DND-41 (cell line): ENCODE measurements at regions not wholly inside any gene's neighbourhood (a gene's known extent, or its start where the extent isn't known, plus 50 kb on each side); places are given as distances from the start of the nearest gene placed in this dataset.

Experiments used
- ATAC-seq: fragments of 200-7000 bp; cut with Tn5 transposase; 3 replicates; pipeline ENCODE4 v1.9.1; 2021; ENCODE audit warnings: low read depth; ENCODE audit not compliant: insufficient read depth
- DNase-seq: peaks from one replicate; pipeline ENCODE4 v3.0.0-alpha.2; 2020
- H2AFZ ChIP-seq: 2 replicates; pipeline ENCODE4 v1.6.0; 2012; ENCODE audit warnings: low read depth, low read length
- H3K27ac ChIP-seq: 2 replicates; pipeline ENCODE4 v1.5.1; 2012; ENCODE audit warnings: low read length, inconsistent platforms
- H3K27me3 ChIP-seq: fragments of 200-600 bp; sonication (generic); 2 replicates; pipeline ENCODE4 v1.6.0; 2012; ENCODE audit warnings: low read length, mild to moderate bottlenecking, inconsistent platforms; ENCODE audit not compliant: insufficient read depth, poor library complexity
- H3K36me3 ChIP-seq: 2 replicates; pipeline ENCODE4 v1.5.1; 2012; ENCODE audit warnings: low read length, inconsistent platforms; ENCODE audit not compliant: insufficient read depth
- H3K4me1 ChIP-seq: 2 replicates; pipeline ENCODE4 v1.5.1; 2012; ENCODE audit warnings: mild to moderate bottlenecking, low read length; ENCODE audit not compliant: insufficient read depth
- H3K4me2 ChIP-seq: 2 replicates; pipeline ENCODE4 v1.6.0; 2012; ENCODE audit warnings: mild to moderate bottlenecking, moderate library complexity, low read length, inconsistent platforms; ENCODE audit not compliant: insufficient read depth
- H3K4me3 ChIP-seq, 2 experiments: fragments of 200-600 bp in 1 of 2; shearing (Covaris generic) in 1 of 2; 2 replicates each; pipeline ENCODE4 v1.5.1; 2012 to 2016; ENCODE audit warnings: inconsistent platforms in 2 of 2, low read length in 2 of 2, mild to moderate bottlenecking in 2 of 2, low read depth in 1 of 2, moderate library complexity in 1 of 2
- H3K79me2 ChIP-seq: 2 replicates; pipeline ENCODE4 v1.6.0; 2012; ENCODE audit warnings: low read length, inconsistent platforms; ENCODE audit not compliant: insufficient read depth
- H3K9ac ChIP-seq: 2 replicates; pipeline ENCODE4 v1.6.0; 2012; ENCODE audit warnings: low read depth, mild to moderate bottlenecking, inconsistent platforms, low read length, moderate library complexity
- H3K9me3 ChIP-seq: 2 replicates; pipeline ENCODE4 v1.5.1; 2012; ENCODE audit warnings: low read length, moderate library complexity, mild to moderate bottlenecking, inconsistent platforms; ENCODE audit not compliant: insufficient read depth, severe bottlenecking
- H4K20me1 ChIP-seq: 2 replicates; pipeline ENCODE4 v1.6.0; 2012; ENCODE audit warnings: low read length; ENCODE audit not compliant: insufficient read depth
- EZH2 ChIP-seq: IDR thresholded peaks from 3 replicates; pipeline ENCODE4 v1.6.1; 2012; ENCODE audit warnings: borderline replicate concordance, low read depth, mild to moderate bottlenecking, moderate library complexity, low read length, inconsistent platforms; ENCODE audit not compliant: severe bottlenecking
- TF ChIP-seq, protein P1 (sequence below): IDR thresholded peaks from 2 replicates; pipeline ENCODE4 v1.5.1; 2012; ENCODE audit warnings: borderline replicate concordance, low read length, moderate library complexity, mild to moderate bottlenecking; ENCODE audit not compliant: poor library complexity, severe bottlenecking; ENCODE audit errors: extremely low read depth

DNA sequence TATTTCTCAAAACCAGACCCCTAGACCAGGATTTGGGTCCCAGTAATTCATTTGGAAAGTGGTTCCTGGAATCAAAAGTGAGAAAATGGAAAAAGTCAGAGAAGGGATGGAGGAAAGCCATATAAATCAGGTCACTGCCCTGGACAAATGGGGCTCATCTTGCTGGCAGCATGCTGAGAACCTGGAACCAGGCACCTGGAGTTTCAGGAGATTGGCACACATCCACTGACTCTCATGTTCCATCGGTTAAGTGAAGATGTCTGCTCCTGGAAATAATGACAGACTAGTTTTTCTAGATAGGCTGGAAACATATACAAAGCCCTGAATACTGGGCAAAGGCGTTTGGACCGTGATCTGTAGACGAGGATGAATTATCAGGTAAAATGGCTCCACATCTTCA, 163.6 kb upstream of the HS3ST1 start:
- TF ChIP-seq, protein P1, sequence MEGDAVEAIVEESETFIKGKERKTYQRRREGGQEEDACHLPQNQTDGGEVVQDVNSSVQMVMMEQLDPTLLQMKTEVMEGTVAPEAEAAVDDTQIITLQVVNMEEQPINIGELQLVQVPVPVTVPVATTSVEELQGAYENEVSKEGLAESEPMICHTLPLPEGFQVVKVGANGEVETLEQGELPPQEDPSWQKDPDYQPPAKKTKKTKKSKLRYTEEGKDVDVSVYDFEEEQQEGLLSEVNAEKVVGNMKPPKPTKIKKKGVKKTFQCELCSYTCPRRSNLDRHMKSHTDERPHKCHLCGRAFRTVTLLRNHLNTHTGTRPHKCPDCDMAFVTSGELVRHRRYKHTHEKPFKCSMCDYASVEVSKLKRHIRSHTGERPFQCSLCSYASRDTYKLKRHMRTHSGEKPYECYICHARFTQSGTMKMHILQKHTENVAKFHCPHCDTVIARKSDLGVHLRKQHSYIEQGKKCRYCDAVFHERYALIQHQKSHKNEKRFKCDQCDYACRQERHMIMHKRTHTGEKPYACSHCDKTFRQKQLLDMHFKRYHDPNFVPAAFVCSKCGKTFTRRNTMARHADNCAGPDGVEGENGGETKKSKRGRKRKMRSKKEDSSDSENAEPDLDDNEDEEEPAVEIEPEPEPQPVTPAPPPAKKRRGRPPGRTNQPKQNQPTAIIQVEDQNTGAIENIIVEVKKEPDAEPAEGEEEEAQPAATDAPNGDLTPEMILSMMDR: no peak
- TF ChIP-seq EZH2: no peak
- H4K20me1 ChIP-seq: no peaks in the 10 kb centered on the region
- H3K9ac ChIP-seq: no peak overlapping the region
- no peak overlapping the region for H3K4me3 ChIP-seq
- H3K27ac ChIP-seq: no peak overlapping the region
- no peaks in the 10 kb centered on the region for H3K79me2 ChIP-seq
- no peaks in the 10 kb centered on the region for H3K9me3 ChIP-seq
- no peaks in the 10 kb centered on the region for H3K27me3 ChIP-seq
- no peak overlapping the region for H3K4me2 ChIP-seq
- H3K4me1 ChIP-seq: no peaks in the 10 kb centered on the region
- H2AFZ ChIP-seq: no peak overlapping the region; the same call in 1 of the 2 replicates
- no peaks in the 10 kb centered on the region for H3K36me3 ChIP-seq
- ATAC-seq: no peak
- no peak for DNase-seq

DNA sequence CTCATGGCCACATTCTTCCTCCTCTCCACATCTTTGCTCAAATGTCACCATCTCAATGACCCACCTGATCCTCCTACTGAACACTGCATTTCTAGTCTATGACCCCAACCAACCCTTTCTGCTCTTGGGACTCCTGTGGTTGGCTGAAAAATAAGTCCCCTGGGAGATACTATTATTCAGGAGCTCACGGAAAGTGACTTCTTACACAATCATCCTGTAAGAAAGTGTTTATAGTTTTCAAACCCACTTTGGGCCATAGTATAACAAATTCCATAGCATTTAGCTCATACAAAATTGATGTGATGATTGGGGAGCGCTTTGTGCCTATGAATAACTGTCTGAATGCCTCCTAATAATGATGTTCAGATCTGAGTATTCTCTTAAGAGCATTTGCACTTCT, 161.4 kb upstream of the HS3ST1 start:
- H3K9ac ChIP-seq: no peak overlapping the region
- no peaks in the 10 kb centered on the region for H3K36me3 ChIP-seq
- H3K4me1 ChIP-seq: no peaks in the 10 kb centered on the region
- no peaks in the 10 kb centered on the region for H4K20me1 ChIP-seq
- no peaks in the 10 kb centered on the region for H3K9me3 ChIP-seq
- no peak overlapping the region for H3K4me3 ChIP-seq
- no peak for ATAC-seq
- H3K27ac ChIP-seq: no peak overlapping the region
- H3K4me2 ChIP-seq: no peak overlapping the region
- DNase-seq: no peak
- TF ChIP-seq, protein P1: no peak
- TF ChIP-seq EZH2: no peak
- no peaks in the 10 kb centered on the region for H3K79me2 ChIP-seq
- H3K27me3 ChIP-seq: no peaks in the 10 kb centered on the region
- H2AFZ ChIP-seq: no peak overlapping the region

DNA sequence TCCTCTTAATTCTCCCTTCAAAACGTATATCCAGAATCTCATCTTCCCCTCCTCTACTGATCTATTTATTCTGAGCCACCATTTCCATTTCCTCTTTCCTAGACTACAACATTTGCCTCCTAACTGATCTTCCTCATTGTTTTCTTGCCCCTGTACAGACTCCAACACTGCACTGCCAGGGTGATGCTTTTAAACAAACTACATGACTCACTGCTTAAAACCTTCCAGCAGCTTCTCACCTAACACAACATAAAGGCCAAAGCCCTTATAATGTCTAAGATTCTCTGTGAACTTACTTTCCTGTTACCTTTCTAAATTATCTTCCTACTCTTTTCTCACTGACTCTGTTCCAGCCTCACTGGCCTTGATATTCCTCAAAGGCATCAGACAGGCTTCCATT, 161.0 kb upstream of the HS3ST1 start:
- H3K27ac ChIP-seq: no peak overlapping the region
- H3K36me3 ChIP-seq: no peaks in the 10 kb centered on the region
- no peaks in the 10 kb centered on the region for H3K4me1 ChIP-seq

More for the DNA sequence above, 161.0 kb upstream of the HS3ST1 start:
- DNase-seq (no peak), ATAC-seq (no peak)
- H3K27me3 ChIP-seq: no peaks in the 10 kb centered on the region
- no peak overlapping the region for H3K4me3 ChIP-seq
- no peak overlapping the region for H2AFZ ChIP-seq
- no peaks in the 10 kb centered on the region for H3K9me3 ChIP-seq
- no peak for TF ChIP-seq EZH2
- TF ChIP-seq, protein P1: no peak
- H3K4me2 ChIP-seq: no peak overlapping the region
- no peak overlapping the region for H3K9ac ChIP-seq
- no peaks in the 10 kb centered on the region for H4K20me1 ChIP-seq
- H3K79me2 ChIP-seq: no peaks in the 10 kb centered on the region
